DND-41 (cell line): ENCODE measurements at regions not wholly inside any gene's neighbourhood (a gene's known extent, or its start where the extent isn't known, plus 50 kb on each side); places are given as distances from the start of the nearest gene placed in this dataset.

Experiments used
- EZH2 ChIP-seq: IDR thresholded peaks from 3 replicates; pipeline ENCODE4 v1.6.1; 2012; ENCODE audit warnings: borderline replicate concordance, low read depth, mild to moderate bottlenecking, moderate library complexity, low read length, inconsistent platforms; ENCODE audit not compliant: severe bottlenecking
- TF ChIP-seq, protein P1 (sequence below): IDR thresholded peaks from 2 replicates; pipeline ENCODE4 v1.5.1; 2012; ENCODE audit warnings: borderline replicate concordance, low read length, moderate library complexity, mild to moderate bottlenecking; ENCODE audit not compliant: poor library complexity, severe bottlenecking; ENCODE audit errors: extremely low read depth

GRCh38 chr13:64556376-64556775, 2673.8 kb downstream of the PCDH9 start:
- TF ChIP-seq, protein P1, sequence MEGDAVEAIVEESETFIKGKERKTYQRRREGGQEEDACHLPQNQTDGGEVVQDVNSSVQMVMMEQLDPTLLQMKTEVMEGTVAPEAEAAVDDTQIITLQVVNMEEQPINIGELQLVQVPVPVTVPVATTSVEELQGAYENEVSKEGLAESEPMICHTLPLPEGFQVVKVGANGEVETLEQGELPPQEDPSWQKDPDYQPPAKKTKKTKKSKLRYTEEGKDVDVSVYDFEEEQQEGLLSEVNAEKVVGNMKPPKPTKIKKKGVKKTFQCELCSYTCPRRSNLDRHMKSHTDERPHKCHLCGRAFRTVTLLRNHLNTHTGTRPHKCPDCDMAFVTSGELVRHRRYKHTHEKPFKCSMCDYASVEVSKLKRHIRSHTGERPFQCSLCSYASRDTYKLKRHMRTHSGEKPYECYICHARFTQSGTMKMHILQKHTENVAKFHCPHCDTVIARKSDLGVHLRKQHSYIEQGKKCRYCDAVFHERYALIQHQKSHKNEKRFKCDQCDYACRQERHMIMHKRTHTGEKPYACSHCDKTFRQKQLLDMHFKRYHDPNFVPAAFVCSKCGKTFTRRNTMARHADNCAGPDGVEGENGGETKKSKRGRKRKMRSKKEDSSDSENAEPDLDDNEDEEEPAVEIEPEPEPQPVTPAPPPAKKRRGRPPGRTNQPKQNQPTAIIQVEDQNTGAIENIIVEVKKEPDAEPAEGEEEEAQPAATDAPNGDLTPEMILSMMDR = no peak
- no peak for TF ChIP-seq EZH2
